K562 (cell line): ENCODE measurements at regions not wholly inside any gene's neighbourhood (a gene's known extent, or its start where the extent isn't known, plus 50 kb on each side); places are given as distances from the start of the nearest gene placed in this dataset.

Source experiments
- ATAC-seq: fragments of 200-7000 bp; cut with Tn5 transposase; 3 replicates; pipeline ENCODE4 v1.9.1; 2020; ENCODE audit warnings: moderate library complexity
- BruUV-seq: library from RNA; stranded (reverse); fragments of 400-500 nt; replicated peaks from 2 replicates; lab custom pipeline; 2021; lab: Mats Ljungman, UMichigan
- CTCF ChIA-PET: fragments of 300-600 bp; formaldehyde crosslinking; extraction: SDS; loops from one replicate; lab custom pipeline; 2021; ENCODE audit warnings: low intra/inter-chr PET ratio; lab: Yijun Ruan, JAX
- POLR2A ChIA-PET: fragments of 300-600, 350-650 bp; sonication (Branson Sonifier 250); formaldehyde crosslinking; extraction: SDS; loops from one replicate; lab custom pipeline; 2021; ENCODE audit warnings: antibody characterized with exemption, inconsistent platforms; lab: Yijun Ruan, JAX
- DNase-seq, 4 experiments: peaks; one replicate each; pipeline versions ENCODE4 v3.0.0 to v3.0.0-alpha.2; 2011 to 2018; ENCODE audit warnings: low spot score in 3 of 4, mixed read lengths in 3 of 4; ENCODE audit errors: extremely low read depth in 1 of 4
- FAIRE-seq: peaks from 2 replicates; lab custom pipeline; 2011; peaks lifted over from hg19 to GRCh38; lab: Jason Lieb, UNC
- H2AFZ ChIP-seq: 2 replicates; pipeline ENCODE4 v1.6.0; 2011; ENCODE audit warnings: low read depth, low read length, control low read depth, inconsistent platforms
- H3K27ac ChIP-seq: fragments of 200-600 bp; 3 replicates; pipeline ENCODE4 v1.8.0; 2011; ENCODE audit warnings: low read depth, mild to moderate bottlenecking, control low read depth, inconsistent platforms, low read length, moderate library complexity, mixed read lengths; ENCODE audit errors: extremely low read depth
- H3K27me3 ChIP-seq, 2 experiments: fragments of 300-600 bp in 1 of 2; 2 replicates in 1 of 2; 3 replicates in 1 of 2; pipeline versions ENCODE4 v1.6.0 to v1.8.0; 2011; ENCODE audit warnings: inconsistent platforms in 2 of 2, low read length in 2 of 2, mild to moderate bottlenecking in 1 of 2, mixed read lengths in 1 of 2, moderate library complexity in 1 of 2; ENCODE audit not compliant: control insufficient read depth in 2 of 2, insufficient read depth in 2 of 2
- H3K36me3 ChIP-seq: fragments of 300-600 bp; 3 replicates; pipeline ENCODE4 v1.8.0; 2011; ENCODE audit warnings: mild to moderate bottlenecking, low read length, inconsistent platforms; ENCODE audit not compliant: control insufficient read depth, insufficient read depth
- H3K4me1 ChIP-seq, 2 experiments: fragments of 200-600 bp in 1 of 2; replicated peaks in 1 of 2; 2 replicates in 1 of 2; 3 replicates in 1 of 2; pipeline versions ENCODE4 v1.5.1 to v1.8.0; 2011; ENCODE audit warnings: inconsistent platforms in 2 of 2, low read length in 2 of 2, mild to moderate bottlenecking in 1 of 2, mixed read lengths in 1 of 2, moderate library complexity in 1 of 2; ENCODE audit not compliant: control insufficient read depth in 2 of 2, insufficient read depth in 2 of 2
- H3K4me2 ChIP-seq: 2 replicates; pipeline ENCODE4 v1.6.1; 2011; ENCODE audit warnings: low read length, control low read depth, inconsistent platforms, mixed read lengths; ENCODE audit not compliant: insufficient read depth
- H3K4me3 ChIP-seq: fragments of 200-600 bp; sonication (generic), shearing (Covaris generic); 2 replicates; pipeline ENCODE4 v1.5.1; 2016; ENCODE audit warnings: control low read depth, inconsistent platforms
- H3K79me2 ChIP-seq: fragments of 200-600 bp; 3 replicates; pipeline ENCODE4 v1.8.0; 2011; ENCODE audit warnings: low read length, inconsistent platforms; ENCODE audit not compliant: control insufficient read depth, insufficient read depth
- H3K9ac ChIP-seq, 2 experiments: 2 replicates each; pipeline versions ENCODE4 v1.6.0 to v1.6.1; 2011; ENCODE audit warnings: low read depth in 2 of 2, low read length in 2 of 2, control low read depth in 1 of 2, inconsistent platforms in 1 of 2, mild to moderate bottlenecking in 1 of 2, mixed read lengths in 1 of 2; ENCODE audit not compliant: insufficient read depth in 1 of 2
- H3K9me1 ChIP-seq: one replicate; pipeline ENCODE4 v1.6.0; 2011; ENCODE audit warnings: inconsistent platforms, mild to moderate bottlenecking, low read length, moderate library complexity; ENCODE audit not compliant: control insufficient read depth, insufficient read depth
- H3K9me3 ChIP-seq: replicated peaks from 2 replicates; pipeline ENCODE4 v1.5.1; 2011; ENCODE audit warnings: low read depth, low read length, inconsistent platforms; ENCODE audit not compliant: control insufficient read depth, insufficient read depth
- H4K20me1 ChIP-seq: replicated peaks from 2 replicates; pipeline ENCODE4 v1.6.1; 2011; ENCODE audit warnings: low read length, inconsistent platforms, mixed read lengths; ENCODE audit not compliant: control insufficient read depth, insufficient read depth
- FOS ChIP-seq: IDR thresholded peaks from 3 replicates; pipeline ENCODE4 v1.6.1; 2011; ENCODE audit not compliant: insufficient read length; ENCODE audit errors: extremely low read depth
- KDM4B ChIP-seq, 2 experiments: fragments of 450-650 bp in 1 of 2; sonication (generic) in 1 of 2; IDR thresholded peaks; 2 replicates each; pipeline ENCODE4 v1.6.1; 2016 to 2017; ENCODE audit warnings: borderline replicate concordance in 2 of 2, antibody characterized with exemption in 1 of 2, low read depth in 1 of 2, mild to moderate bottlenecking in 1 of 2
- KLF1 ChIP-seq: fragments of 450-650 bp; IDR thresholded peaks from 2 replicates; pipeline ENCODE4 v1.6.1; 2016; ENCODE audit warnings: missing genetic modification characterization, missing compliant biosample characterization
- MEF2A ChIP-seq: IDR thresholded peaks from 2 replicates; pipeline ENCODE4 v1.6.1; 2011; ENCODE audit warnings: low read depth, mild to moderate bottlenecking, low read length, moderate library complexity; ENCODE audit not compliant: control insufficient read depth
- POLR2AphosphoS2 ChIP-seq: IDR thresholded peaks from 2 replicates; pipeline ENCODE4 v1.6.1; 2012; ENCODE audit warnings: low read length, improper control_type of control experiment
- RFX7 ChIP-seq: fragments of 250-450 bp; sonication (Bioruptor Pico); IDR thresholded peaks from 2 replicates; pipeline ENCODE4 v1.5.1; 2021; ENCODE audit warnings: mild to moderate bottlenecking
- SMARCE1 ChIP-seq: fragments of 450-650 bp; IDR thresholded peaks from 2 replicates; pipeline ENCODE4 v1.7.1; 2016; ENCODE audit warnings: mild to moderate bottlenecking
- STAT6 ChIP-seq: sonication (generic); formaldehyde crosslinking; IDR thresholded peaks from 2 replicates; pipeline ENCODE4 v1.8.1; 2023; ENCODE audit warnings: mild to moderate bottlenecking, missing genetic modification reagents
- TBL1XR1 ChIP-seq, 2 experiments: IDR thresholded peaks; 2 replicates each; pipeline ENCODE4 v1.6.1; 2012; ENCODE audit warnings: improper control_type of control experiment in 2 of 2, low read length in 2 of 2, mild to moderate bottlenecking in 1 of 2
- TCF7L2 ChIP-seq: fragments of 150-350 bp; IDR thresholded peaks from 2 replicates; pipeline ENCODE4 v1.6.1; 2016; ENCODE audit warnings: low read depth, mild to moderate bottlenecking, low read length, moderate library complexity
- XRCC4 ChIP-seq: IDR thresholded peaks from one replicate; pipeline ENCODE4 v1.6.1; 2011; ENCODE audit not compliant: insufficient read depth, insufficient read length; ENCODE audit errors: extremely low read depth
- ZBTB43 ChIP-seq: sonication (generic); formaldehyde crosslinking; IDR thresholded peaks from 2 replicates; pipeline ENCODE4 v1.8.0; 2023; ENCODE audit warnings: mild to moderate bottlenecking, missing genetic modification reagents
- ZNF354B ChIP-seq: fragments of 250-450 bp; sonication (Bioruptor Pico); IDR thresholded peaks from 2 replicates; pipeline ENCODE4 v1.4.0; 2020
- in situ Hi-C: fragments of 300-500 bp; cut with MboI; formaldehyde crosslinking; loops from 4 replicates; pipeline ENCODE4 v1.15.0; 2018; ENCODE audit warnings: inconsistent platforms, mixed read lengths
- intact Hi-C: fragments of 100-400 bp; cut with micrococcal nuclease; formaldehyde crosslinking; loops from 2 replicates; pipeline ENCODE4 v1.14.2; 2022
- TF ChIP-seq, protein P1 (sequence below): IDR thresholded peaks from 3 replicates; pipeline ENCODE4 v1.6.1; 2011; ENCODE audit warnings: borderline replicate concordance, mild to moderate bottlenecking, moderate library complexity; ENCODE audit not compliant: insufficient read length; ENCODE audit errors: extremely low read depth

GRCh38 chr5:3994628-3995027 is 399.0 kb downstream of the IRX1 start:
- ChIA-PET CTCF (no interaction called here), POLR2A (no interaction called here)
- Histone ChIP-seq H2AFZ (no peak overlapping the region), H3K27ac (no peak overlapping the region), H3K4me3 (no peak overlapping the region), H3K4me1 (no peaks in the 10 kb centered on the region), H3K4me2 (no peak overlapping the region), H3K27me3 (no peaks in the 10 kb centered on the region), H3K9me1 (no peaks in the 10 kb centered on the region), H3K36me3 (no peaks in the 10 kb centered on the region), H3K9me3 (no peaks in the 10 kb centered on the region), H3K9ac (no peak overlapping the region), H4K20me1 (no peaks in the 10 kb centered on the region), H3K79me2 (no peaks in the 10 kb centered on the region)
- intact Hi-C loops (no loop called here), in situ Hi-C loops (no loop called here)
- DNase-seq (no peak), FAIRE-seq (no peak), ATAC-seq (no peak)
- TF ChIP-seq TBL1XR1 (IDR thresholded peaks at IDR 0.05; ENCODE audit: low read length in 2 of 2) (no peak), SMARCE1 (no peak), MEF2A (no peak), POLR2AphosphoS2 (no peak), TCF7L2 (no peak), FOS (no peak), RFX7 (no peak), KDM4B (IDR thresholded peaks at IDR 0.05; ENCODE audit: borderline replicate concordance in 2 of 2, low read depth in 1 of 2) (no peak), ZNF354B (CRISPR knock-in tag) (no peak), STAT6 (CRISPR knock-in tag) (no peak), KLF1 (no peak), XRCC4 (no peak), ZBTB43 (no peak)
- TF ChIP-seq, protein P1, sequence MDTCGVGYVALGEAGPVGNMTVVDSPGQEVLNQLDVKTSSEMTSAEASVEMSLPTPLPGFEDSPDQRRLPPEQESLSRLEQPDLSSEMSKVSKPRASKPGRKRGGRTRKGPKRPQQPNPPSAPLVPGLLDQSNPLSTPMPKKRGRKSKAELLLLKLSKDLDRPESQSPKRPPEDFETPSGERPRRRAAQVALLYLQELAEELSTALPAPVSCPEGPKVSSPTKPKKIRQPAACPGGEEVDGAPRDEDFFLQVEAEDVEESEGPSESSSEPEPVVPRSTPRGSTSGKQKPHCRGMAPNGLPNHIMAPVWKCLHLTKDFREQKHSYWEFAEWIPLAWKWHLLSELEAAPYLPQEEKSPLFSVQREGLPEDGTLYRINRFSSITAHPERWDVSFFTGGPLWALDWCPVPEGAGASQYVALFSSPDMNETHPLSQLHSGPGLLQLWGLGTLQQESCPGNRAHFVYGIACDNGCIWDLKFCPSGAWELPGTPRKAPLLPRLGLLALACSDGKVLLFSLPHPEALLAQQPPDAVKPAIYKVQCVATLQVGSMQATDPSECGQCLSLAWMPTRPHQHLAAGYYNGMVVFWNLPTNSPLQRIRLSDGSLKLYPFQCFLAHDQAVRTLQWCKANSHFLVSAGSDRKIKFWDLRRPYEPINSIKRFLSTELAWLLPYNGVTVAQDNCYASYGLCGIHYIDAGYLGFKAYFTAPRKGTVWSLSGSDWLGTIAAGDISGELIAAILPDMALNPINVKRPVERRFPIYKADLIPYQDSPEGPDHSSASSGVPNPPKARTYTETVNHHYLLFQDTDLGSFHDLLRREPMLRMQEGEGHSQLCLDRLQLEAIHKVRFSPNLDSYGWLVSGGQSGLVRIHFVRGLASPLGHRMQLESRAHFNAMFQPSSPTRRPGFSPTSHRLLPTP: no peak
- BruUV-seq: no TSS peak
